GM18867 (cell line): ENCODE measurements at regions not wholly inside any gene's neighbourhood (a gene's known extent, or its start where the extent isn't known, plus 50 kb on each side); places are given as distances from the start of the nearest gene placed in this dataset.
"Not testable (repeated sequence)": the region's sequence is repeated elsewhere in the genome, so short reads cannot be mapped to it uniquely, and the experiment has no call there.

ENCODE experiments used
- ATAC-seq: cut with Tn5 transposase; IDR thresholded peaks from one replicate; pipeline ENCODE4 v1.9.1; 2021; ENCODE audit warnings: mild to moderate bottlenecking, moderate library complexity; ENCODE audit not compliant: unreplicated experiment

GRCh38 chr2:225270053-225270452 is 129.5 kb upstream of the NYAP2 start:
- no peak for ATAC-seq

- ATAC-seq: no peak
These were observed 145.1 kb upstream of the NYAP2 start for GRCh38 chr2:225254363-225254762.

- no peak for ATAC-seq
These were observed 154.6 kb upstream of the NYAP2 start for GRCh38 chr2:225244933-225245332.

- no peak for ATAC-seq
These were observed 162.7 kb upstream of the NYAP2 start for GRCh38 chr2:225236769-225237323.

GRCh38 chr2:225233234-225233633 is 166.3 kb upstream of the NYAP2 start:
- no peak for ATAC-seq

GRCh38 chr2:225231900-225232299 is 167.6 kb upstream of the NYAP2 start:
- no peak for ATAC-seq

GRCh38 chr2:225229346-225229745 is 170.2 kb upstream of the NYAP2 start:
- not testable (repeated sequence) for ATAC-seq

GRCh38 chr2:225226441-225226840 is 173.1 kb upstream of the NYAP2 start:
- ATAC-seq: no peak

GRCh38 chr2:225223301-225223700 is 176.2 kb upstream of the NYAP2 start:
- no peak for ATAC-seq

- ATAC-seq: no peak
These were observed 165.2 kb upstream of the DOCK10 start for GRCh38 chr2:225207471-225207870.

- ATAC-seq: no peak
These were observed 164.8 kb upstream of the DOCK10 start for GRCh38 chr2:225207043-225207442.

- ATAC-seq: no peak
These were observed 154.3 kb upstream of the DOCK10 start for GRCh38 chr2:225196579-225196978.

GRCh38 chr2:225192869-225193268 is 150.6 kb upstream of the DOCK10 start:
- ATAC-seq: no peak

- no peak for ATAC-seq
These were observed 148.7 kb upstream of the DOCK10 start for GRCh38 chr2:225190987-225191386.

GRCh38 chr2:225184948-225185347 is 142.7 kb upstream of the DOCK10 start:
- no peak for ATAC-seq

GRCh38 chr2:225182126-225182525 is 139.9 kb upstream of the DOCK10 start:
- ATAC-seq: no peak

GRCh38 chr2:225177098-225177497 is 134.8 kb upstream of the DOCK10 start:
- no peak for ATAC-seq

- ATAC-seq: no peak
These were observed 131.6 kb upstream of the DOCK10 start for GRCh38 chr2:225173909-225174308.

- no peak for ATAC-seq
These were observed 129.1 kb upstream of the DOCK10 start for GRCh38 chr2:225171350-225171749.

GRCh38 chr2:225170162-225170561 is 127.9 kb upstream of the DOCK10 start:
- no peak for ATAC-seq

GRCh38 chr2:225169396-225169795 is 127.1 kb upstream of the DOCK10 start:
- no peak for ATAC-seq

- ATAC-seq: no peak
These were observed 122.8 kb upstream of the DOCK10 start for GRCh38 chr2:225165052-225165451.

GRCh38 chr2:225164401-225165050 is 122.3 kb upstream of the DOCK10 start:
- ATAC-seq: no peak
